ENCODE measurements at regions not wholly inside any gene's neighbourhood (a gene's known extent, or its start where the extent isn't known, plus 50 kb on each side); places are given as distances from the start of the nearest gene placed in this dataset.

DNA sequence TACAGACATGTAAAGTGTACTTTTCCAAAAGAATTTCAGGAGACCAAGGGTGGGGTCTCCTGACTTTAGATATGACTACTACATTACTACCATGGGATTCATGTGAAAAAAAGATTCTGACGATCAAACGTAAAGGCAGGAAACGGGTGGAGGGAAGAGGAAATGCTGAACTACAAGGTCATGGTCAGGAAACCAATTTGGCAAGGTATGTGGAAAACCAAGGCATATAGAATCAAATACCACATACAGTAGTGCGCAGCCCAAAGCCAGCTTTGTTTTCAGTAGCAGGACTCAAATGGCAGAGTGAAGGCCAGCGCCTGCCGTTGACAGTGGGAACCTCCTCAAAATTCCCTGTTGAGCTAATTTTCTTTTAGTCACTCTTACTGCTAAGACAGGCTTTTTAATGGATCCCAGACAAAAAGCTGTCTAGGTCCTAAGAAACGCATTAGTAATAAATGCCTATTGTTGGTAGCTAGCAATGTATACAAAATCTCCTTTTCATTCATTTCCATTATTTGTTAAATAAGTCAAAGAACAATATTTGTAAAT lies 57.6 kb upstream of the SERTAD2 start:
- TF ChIP-seq FOXJ3 (CRISPR knock-in tag; IDR thresholded peaks at IDR 0.05) (no peak), SMC3 (IDR thresholded peaks at IDR 0.05; ENCODE audit: low read depth, low read length) (no peak), USF2 (IDR thresholded peaks at IDR 0.05; ENCODE audit: borderline replicate concordance, low read depth, low read length) (no peak), TAF1 (IDR thresholded peaks at IDR 0.05; ENCODE audit: borderline replicate concordance, low read depth, low read length) (no peak), EZH2phosphoT487 (IDR thresholded peaks at IDR 0.05; ENCODE audit: borderline replicate concordance, low read depth) (no peak), POLR2AphosphoS5 (IDR thresholded peaks at IDR 0.05; ENCODE audit: low read depth, low read length) (no peak), RAD21 (IDR thresholded peaks at IDR 0.05; ENCODE audit: low read length) (no peak), TCF12 (IDR thresholded peaks at IDR 0.05) (no peak), EP300 (IDR thresholded peaks at IDR 0.05; ENCODE audit: borderline replicate concordance in 1 of 2, low read depth in 1 of 2, low read length in 1 of 2) (no peak), SIN3A (IDR thresholded peaks at IDR 0.05; ENCODE audit: borderline replicate concordance, low read depth, low read length) (no peak)
- TF ChIP-seq, protein P1, sequence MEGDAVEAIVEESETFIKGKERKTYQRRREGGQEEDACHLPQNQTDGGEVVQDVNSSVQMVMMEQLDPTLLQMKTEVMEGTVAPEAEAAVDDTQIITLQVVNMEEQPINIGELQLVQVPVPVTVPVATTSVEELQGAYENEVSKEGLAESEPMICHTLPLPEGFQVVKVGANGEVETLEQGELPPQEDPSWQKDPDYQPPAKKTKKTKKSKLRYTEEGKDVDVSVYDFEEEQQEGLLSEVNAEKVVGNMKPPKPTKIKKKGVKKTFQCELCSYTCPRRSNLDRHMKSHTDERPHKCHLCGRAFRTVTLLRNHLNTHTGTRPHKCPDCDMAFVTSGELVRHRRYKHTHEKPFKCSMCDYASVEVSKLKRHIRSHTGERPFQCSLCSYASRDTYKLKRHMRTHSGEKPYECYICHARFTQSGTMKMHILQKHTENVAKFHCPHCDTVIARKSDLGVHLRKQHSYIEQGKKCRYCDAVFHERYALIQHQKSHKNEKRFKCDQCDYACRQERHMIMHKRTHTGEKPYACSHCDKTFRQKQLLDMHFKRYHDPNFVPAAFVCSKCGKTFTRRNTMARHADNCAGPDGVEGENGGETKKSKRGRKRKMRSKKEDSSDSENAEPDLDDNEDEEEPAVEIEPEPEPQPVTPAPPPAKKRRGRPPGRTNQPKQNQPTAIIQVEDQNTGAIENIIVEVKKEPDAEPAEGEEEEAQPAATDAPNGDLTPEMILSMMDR (IDR thresholded peaks at IDR 0.05) = no peak
- TF ChIP-seq, protein P2, sequence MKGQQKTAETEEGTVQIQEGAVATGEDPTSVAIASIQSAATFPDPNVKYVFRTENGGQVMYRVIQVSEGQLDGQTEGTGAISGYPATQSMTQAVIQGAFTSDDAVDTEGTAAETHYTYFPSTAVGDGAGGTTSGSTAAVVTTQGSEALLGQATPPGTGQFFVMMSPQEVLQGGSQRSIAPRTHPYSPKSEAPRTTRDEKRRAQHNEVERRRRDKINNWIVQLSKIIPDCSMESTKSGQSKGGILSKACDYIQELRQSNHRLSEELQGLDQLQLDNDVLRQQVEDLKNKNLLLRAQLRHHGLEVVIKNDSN (IDR thresholded peaks at IDR 0.05; ENCODE audit: borderline replicate concordance, low read depth) = no peak
- TF ChIP-seq, protein P3, sequence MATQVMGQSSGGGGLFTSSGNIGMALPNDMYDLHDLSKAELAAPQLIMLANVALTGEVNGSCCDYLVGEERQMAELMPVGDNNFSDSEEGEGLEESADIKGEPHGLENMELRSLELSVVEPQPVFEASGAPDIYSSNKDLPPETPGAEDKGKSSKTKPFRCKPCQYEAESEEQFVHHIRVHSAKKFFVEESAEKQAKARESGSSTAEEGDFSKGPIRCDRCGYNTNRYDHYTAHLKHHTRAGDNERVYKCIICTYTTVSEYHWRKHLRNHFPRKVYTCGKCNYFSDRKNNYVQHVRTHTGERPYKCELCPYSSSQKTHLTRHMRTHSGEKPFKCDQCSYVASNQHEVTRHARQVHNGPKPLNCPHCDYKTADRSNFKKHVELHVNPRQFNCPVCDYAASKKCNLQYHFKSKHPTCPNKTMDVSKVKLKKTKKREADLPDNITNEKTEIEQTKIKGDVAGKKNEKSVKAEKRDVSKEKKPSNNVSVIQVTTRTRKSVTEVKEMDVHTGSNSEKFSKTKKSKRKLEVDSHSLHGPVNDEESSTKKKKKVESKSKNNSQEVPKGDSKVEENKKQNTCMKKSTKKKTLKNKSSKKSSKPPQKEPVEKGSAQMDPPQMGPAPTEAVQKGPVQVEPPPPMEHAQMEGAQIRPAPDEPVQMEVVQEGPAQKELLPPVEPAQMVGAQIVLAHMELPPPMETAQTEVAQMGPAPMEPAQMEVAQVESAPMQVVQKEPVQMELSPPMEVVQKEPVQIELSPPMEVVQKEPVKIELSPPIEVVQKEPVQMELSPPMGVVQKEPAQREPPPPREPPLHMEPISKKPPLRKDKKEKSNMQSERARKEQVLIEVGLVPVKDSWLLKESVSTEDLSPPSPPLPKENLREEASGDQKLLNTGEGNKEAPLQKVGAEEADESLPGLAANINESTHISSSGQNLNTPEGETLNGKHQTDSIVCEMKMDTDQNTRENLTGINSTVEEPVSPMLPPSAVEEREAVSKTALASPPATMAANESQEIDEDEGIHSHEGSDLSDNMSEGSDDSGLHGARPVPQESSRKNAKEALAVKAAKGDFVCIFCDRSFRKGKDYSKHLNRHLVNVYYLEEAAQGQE (IDR thresholded peaks at IDR 0.05; ENCODE audit: low read depth, low read length) = no peak
- TF ChIP-seq, protein P4, sequence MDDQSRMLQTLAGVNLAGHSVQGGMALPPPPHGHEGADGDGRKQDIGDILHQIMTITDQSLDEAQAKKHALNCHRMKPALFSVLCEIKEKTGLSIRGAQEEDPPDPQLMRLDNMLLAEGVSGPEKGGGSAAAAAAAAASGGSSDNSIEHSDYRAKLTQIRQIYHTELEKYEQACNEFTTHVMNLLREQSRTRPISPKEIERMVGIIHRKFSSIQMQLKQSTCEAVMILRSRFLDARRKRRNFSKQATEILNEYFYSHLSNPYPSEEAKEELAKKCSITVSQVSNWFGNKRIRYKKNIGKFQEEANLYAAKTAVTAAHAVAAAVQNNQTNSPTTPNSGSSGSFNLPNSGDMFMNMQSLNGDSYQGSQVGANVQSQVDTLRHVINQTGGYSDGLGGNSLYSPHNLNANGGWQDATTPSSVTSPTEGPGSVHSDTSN (IDR thresholded peaks at IDR 0.05) = no peak
